A172 (cell line): ENCODE measurements at regions not wholly inside any gene's neighbourhood (a gene's known extent, or its start where the extent isn't known, plus 50 kb on each side); places are given as distances from the start of the nearest gene placed in this dataset.

Experiments
- DNase-seq: peaks from one replicate; pipeline ENCODE4 v3.0.0-alpha.2; 2015; ENCODE audit warnings: low spot score

GRCh38 chr3:132900481-132900880 is 137.7 kb upstream of the TMEM108 start:
- no peak for DNase-seq

GRCh38 chr3:132898141-132898540 is 140.1 kb upstream of the TMEM108 start:
- no peak for DNase-seq

GRCh38 chr3:132892956-132893355 is 145.2 kb upstream of the TMEM108 start:
- DNase-seq: no peak

GRCh38 chr3:132881756-132882409 is 156.3 kb upstream of the TMEM108 start:
- DNase-seq: no peak

- no peak for DNase-seq
These were observed 157.2 kb upstream of the TMEM108 start for GRCh38 chr3:132880986-132881385.

GRCh38 chr3:132879656-132880055 is 157.4 kb upstream of the NPHP3 start:
- DNase-seq: no peak

GRCh38 chr3:132874701-132875100 is 152.5 kb upstream of the NPHP3 start:
- no peak for DNase-seq

- no peak for DNase-seq
These were observed 150.5 kb upstream of the NPHP3 start for GRCh38 chr3:132872711-132873110.

GRCh38 chr3:132871956-132872355 is 149.7 kb upstream of the NPHP3 start:
- no peak for DNase-seq

- DNase-seq: no peak
These were observed 148.3 kb upstream of the NPHP3 start for GRCh38 chr3:132870541-132870940.

GRCh38 chr3:132867956-132868355 is 145.7 kb upstream of the NPHP3 start:
- peak; percentile 6 for DNase-seq

GRCh38 chr3:132867526-132867925 is 145.3 kb upstream of the NPHP3 start:
- no peak for DNase-seq

- DNase-seq: no peak
These were observed 135.1 kb upstream of the NPHP3 start for GRCh38 chr3:132857317-132857716.

- no peak for DNase-seq
These were observed 132.8 kb upstream of the NPHP3 start for GRCh38 chr3:132854856-132855535.

GRCh38 chr3:132847849-132848625 is 125.8 kb upstream of the NPHP3 start:
- DNase-seq: no peak

- DNase-seq: no peak
These were observed 121.8 kb upstream of the NPHP3 start for GRCh38 chr3:132843851-132844553.

GRCh38 chr3:132843349-132843748 is 121.1 kb upstream of the NPHP3 start:
- no peak for DNase-seq

- no peak for DNase-seq
These were observed 119.4 kb upstream of the NPHP3 start for GRCh38 chr3:132841621-132842020.

- DNase-seq: no peak
These were observed 118.0 kb upstream of the NPHP3 start for GRCh38 chr3:132840201-132840700.

- DNase-seq: no peak
These were observed 116.3 kb upstream of the NPHP3 start for GRCh38 chr3:132838477-132838876.

GRCh38 chr3:132837615-132838014 is 115.4 kb upstream of the NPHP3 start:
- DNase-seq: no peak

- no peak for DNase-seq
These were observed 112.1 kb upstream of the NPHP3 start for GRCh38 chr3:132834356-132834755.
